GM12872 (cell line): ENCODE measurements at regions not wholly inside any gene's neighbourhood (a gene's known extent, or its start where the extent isn't known, plus 50 kb on each side); places are given as distances from the start of the nearest gene placed in this dataset.

ENCODE experiments used
- TF ChIP-seq, protein P1 (sequence below): IDR thresholded peaks from 3 replicates; pipeline ENCODE4 v1.5.1; 2011; ENCODE audit warnings: low read depth, mild to moderate bottlenecking, low read length, moderate library complexity; ENCODE audit not compliant: insufficient read depth

DNA sequence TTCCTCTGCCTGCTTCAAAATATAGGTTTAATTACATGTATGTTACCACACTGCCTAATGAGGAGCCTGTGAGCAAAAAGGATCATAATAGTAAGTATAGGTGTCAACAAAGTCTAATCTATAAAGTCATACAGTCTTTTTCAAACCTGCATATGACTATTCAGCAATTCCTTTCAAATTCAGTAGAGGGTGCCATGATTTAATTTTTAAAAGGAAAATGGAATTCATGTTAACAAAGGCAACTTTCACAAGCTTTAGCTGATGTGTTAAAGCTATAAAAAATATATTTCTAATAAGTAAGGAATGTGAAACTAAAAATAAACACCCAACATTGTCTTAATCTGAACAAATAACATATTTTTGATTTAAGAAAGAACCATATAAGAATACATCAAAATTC, 52.1 kb downstream of the MPP7 start:
- TF ChIP-seq, protein P1, sequence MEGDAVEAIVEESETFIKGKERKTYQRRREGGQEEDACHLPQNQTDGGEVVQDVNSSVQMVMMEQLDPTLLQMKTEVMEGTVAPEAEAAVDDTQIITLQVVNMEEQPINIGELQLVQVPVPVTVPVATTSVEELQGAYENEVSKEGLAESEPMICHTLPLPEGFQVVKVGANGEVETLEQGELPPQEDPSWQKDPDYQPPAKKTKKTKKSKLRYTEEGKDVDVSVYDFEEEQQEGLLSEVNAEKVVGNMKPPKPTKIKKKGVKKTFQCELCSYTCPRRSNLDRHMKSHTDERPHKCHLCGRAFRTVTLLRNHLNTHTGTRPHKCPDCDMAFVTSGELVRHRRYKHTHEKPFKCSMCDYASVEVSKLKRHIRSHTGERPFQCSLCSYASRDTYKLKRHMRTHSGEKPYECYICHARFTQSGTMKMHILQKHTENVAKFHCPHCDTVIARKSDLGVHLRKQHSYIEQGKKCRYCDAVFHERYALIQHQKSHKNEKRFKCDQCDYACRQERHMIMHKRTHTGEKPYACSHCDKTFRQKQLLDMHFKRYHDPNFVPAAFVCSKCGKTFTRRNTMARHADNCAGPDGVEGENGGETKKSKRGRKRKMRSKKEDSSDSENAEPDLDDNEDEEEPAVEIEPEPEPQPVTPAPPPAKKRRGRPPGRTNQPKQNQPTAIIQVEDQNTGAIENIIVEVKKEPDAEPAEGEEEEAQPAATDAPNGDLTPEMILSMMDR = no peak

DNA sequence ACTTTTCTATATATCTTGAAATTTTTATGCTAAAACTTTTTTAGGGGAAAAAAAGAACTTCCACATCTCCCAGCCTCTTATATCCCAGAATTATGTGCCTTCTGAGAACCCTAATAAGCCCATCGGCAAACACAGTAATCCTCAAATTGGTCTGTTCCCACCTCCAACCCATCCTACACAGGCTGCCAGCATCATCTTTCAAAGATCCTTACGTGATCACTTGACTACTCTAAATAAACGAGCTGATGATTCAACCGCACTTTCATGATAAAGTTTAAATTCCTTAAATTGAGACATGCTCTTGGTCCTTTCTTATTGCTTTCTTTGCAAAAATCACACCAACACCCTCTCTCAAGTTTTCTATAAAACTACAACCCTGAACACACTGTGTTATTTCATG, 52.5 kb downstream of the MPP7 start:
- TF ChIP-seq, protein P1 = no peak

DNA sequence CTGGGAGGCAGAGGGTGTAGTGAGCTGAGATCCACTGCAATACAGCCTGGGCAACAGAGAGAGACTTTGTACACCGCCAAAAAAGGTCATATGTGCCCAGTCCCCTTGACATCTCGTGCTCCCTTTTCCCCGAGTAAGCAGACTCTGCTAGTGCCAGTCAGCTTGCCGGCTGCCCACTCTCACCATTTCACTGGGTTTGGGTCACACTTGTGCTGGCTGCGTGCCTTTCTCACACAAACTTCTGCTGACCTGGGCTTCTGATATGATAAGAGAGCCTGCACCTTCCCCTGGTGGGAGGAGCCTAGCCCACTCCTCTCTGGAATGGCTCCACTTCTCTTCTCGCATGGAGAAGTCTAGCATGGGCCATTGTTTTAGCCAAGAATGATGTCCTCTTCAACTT, 53.4 kb downstream of the MPP7 start:
- TF ChIP-seq, protein P1 = no peak

DNA sequence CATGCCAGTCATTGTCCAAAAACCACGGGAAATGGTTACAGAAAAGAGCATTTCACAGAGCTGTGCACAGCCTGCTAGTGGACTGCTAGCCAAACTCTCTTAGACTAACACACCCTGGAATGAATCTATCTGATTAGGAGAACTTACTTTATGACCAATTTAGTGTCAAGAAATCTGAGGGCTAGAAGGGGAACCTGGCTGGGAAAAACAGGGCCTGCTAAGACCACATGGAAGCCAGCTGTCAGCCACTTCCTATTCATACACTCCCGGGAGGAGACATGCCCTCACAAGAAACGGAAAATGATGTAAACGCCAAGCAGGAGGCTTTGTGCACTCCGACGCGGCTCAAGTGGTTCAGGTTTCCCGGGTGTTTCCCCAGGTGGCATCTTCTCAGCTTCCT, 54.8 kb downstream of the MPP7 start:
- TF ChIP-seq, protein P1 = no peak

DNA sequence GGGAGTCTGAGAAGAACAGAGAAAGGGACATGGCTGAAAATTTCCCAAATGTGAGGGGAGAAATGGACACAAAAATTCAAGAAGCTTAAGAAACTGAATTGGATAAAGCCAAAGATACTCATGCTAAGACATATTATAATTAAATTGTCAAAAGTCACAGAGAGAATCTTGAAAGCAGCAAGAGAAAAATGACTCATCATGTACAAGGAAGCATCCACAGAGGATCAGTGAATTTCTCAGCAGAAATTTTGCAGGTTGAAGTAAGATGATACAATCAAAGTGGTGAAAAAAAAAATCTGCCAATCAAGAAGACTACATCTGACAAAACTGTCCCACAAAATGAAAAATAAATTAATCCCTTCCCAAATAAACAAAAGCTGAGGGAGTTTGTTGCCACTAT, 56.8 kb downstream of the MPP7 start:
- TF ChIP-seq, protein P1 = no peak

DNA sequence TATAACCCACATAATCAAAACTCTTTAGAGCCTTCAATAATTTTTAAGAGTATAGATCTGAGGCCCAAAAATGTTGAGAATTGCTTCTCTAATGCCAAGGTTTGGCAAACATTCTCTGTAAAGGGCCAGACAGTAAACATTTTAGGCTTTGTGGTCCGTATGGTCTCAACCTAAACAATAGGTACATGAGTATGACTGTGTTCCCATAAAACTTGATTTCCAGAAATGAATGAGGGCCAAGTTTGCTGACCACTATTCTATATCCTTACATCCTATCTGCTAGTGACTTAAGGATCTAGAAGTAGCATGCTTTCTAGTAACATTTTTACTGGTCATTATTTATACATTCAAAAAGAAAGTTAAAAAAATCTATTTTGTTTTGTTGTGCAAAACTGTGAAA, 58.9 kb downstream of the MPP7 start:
- TF ChIP-seq, protein P1 = no peak

DNA sequence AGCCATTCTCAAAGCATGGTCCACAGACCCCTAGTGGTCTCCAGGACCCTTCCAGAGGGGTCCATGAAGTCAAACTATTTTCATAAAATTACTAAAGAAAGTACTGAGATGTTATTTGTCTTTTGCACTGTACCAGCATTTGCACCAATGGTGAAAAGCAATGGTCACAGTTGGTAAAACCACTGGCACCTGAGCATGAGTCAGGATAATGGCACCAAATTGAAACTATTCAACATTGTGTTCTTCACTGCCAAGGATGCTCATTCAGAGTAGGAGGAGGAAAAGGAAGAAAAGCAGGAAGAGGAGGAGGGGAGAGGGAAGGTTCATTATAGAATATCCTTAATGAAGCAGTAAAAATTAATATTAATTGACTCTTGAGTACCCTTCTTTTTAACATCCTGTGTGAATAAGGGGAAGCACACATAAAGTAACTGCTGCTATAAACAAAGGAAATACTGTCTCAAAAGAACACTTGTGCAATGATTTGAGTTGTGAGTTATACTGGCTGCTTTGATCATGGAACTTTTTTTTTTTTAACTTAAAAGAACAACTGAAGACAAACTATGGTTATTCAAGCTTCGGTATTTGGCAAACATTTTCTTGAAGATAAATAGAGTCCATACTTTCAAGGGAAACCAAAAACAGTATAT, 60.2 kb downstream of the MPP7 start:
- TF ChIP-seq, protein P1 = no peak
